GM13977 (cell line): ENCODE measurements at regions not wholly inside any gene's neighbourhood (a gene's known extent, or its start where the extent isn't known, plus 50 kb on each side); places are given as distances from the start of the nearest gene placed in this dataset.
A peak's percentile ranks its signal among the peaks of the same experiment; 100 is the strongest.

Experiments
- DNase-seq: peaks from one replicate; pipeline ENCODE4 v3.0.0; 2012; ENCODE audit warnings: low spot score
- CTCF ChIP-seq: IDR thresholded peaks from 2 replicates; pipeline ENCODE4 v1.5.1; 2012; ENCODE audit warnings: mild to moderate bottlenecking, control low read depth; ENCODE audit not compliant: insufficient read depth; ENCODE audit errors: extremely low read depth, missing control alignments
- in situ Hi-C: fragments of 300-500 bp; cut with MboI; formaldehyde crosslinking; loops from one replicate; pipeline ENCODE4 v1.12.0; 2022; ENCODE audit warnings: low sequenced_read_pairs, low pct_unique_long_range_greater_than_20kb, mixed read lengths, inconsistent platforms; ENCODE audit not compliant: unreplicated experiment

GRCh38 chr1:226806988-226807387 is 63.4 kb upstream of the PSEN2 start:
- TF ChIP-seq CTCF: no peak
- no peak for DNase-seq
- in situ Hi-C loops: no loop called here

- TF ChIP-seq CTCF: no peak
- no peak for DNase-seq
- in situ Hi-C loops: no loop called here
These were observed 65.3 kb upstream of the PSEN2 start for GRCh38 chr1:226804907-226805759.

- DNase-seq: no peak
- in situ Hi-C loops: no loop called here
- no peak for TF ChIP-seq CTCF
These were observed 61.8 kb upstream of the ITPKB start for GRCh38 chr1:226800763-226801380.

GRCh38 chr1:226799634-226800281 is 60.7 kb upstream of the ITPKB start:
- DNase-seq: no peak
- no peak for TF ChIP-seq CTCF
- in situ Hi-C loops: no loop called here

- in situ Hi-C loops: no loop called here
- TF ChIP-seq CTCF: peak; percentile 14
- peak; percentile 57 for DNase-seq
These were observed 59.6 kb upstream of the ITPKB start for GRCh38 chr1:226798427-226799411.

- no peak for TF ChIP-seq CTCF
- in situ Hi-C loops: no loop called here
- no peak for DNase-seq
These were observed 58.1 kb upstream of the ITPKB start for GRCh38 chr1:226797151-226797550.
